Lower leg skin (tissue), 4 donors: ENCODE measurements at regions not wholly inside any gene's neighbourhood (a gene's known extent, or its start where the extent isn't known, plus 50 kb on each side); places are given as distances from the start of the nearest gene placed in this dataset.

ENCODE experiments used
- DNase-seq, 2 donors: peaks; one replicate each; pipeline ENCODE4 v3.0.0-alpha.2; 2019; ENCODE audit warnings: low spot score in 2 of 2
- H3K4me3 ChIP-seq: fragments of 200-600 bp; sonication (generic); 2 replicates; pipeline ENCODE4 v1.5.1; 2017; ENCODE audit warnings: mild to moderate bottlenecking, low read depth; ENCODE audit not compliant: poor library complexity, severe bottlenecking
- POLR2A ChIP-seq, 2 donors: fragments of 450-650 bp; IDR thresholded peaks; one replicate each; pipeline ENCODE4 v1.6.1; 2016 to 2017; ENCODE audit warnings: antibody characterized with exemption in 2 of 2, mild to moderate bottlenecking in 1 of 2, moderate library complexity in 1 of 2
- WGBS, 2 donors: methylation state at CpG; one replicate each; pipeline ENCODE4 v1.1.5; 2018; 5-methylcytosine and 5-hydroxymethylcytosine counted together
- intact Hi-C: fragments of 100-400 bp; cut with DNase I; formaldehyde crosslinking; loops from one replicate; pipeline ENCODE4 v1.15.0; 2023; ENCODE audit warnings: low total_unique reads
- TF ChIP-seq, protein P1 (sequence below), 3 donors: fragments of 450-650 bp; IDR thresholded peaks; one replicate each; pipeline ENCODE4 v1.5.1; 2016; ENCODE audit warnings: antibody characterized with exemption in 3 of 3, mild to moderate bottlenecking in 3 of 3, moderate library complexity in 2 of 3

DNA sequence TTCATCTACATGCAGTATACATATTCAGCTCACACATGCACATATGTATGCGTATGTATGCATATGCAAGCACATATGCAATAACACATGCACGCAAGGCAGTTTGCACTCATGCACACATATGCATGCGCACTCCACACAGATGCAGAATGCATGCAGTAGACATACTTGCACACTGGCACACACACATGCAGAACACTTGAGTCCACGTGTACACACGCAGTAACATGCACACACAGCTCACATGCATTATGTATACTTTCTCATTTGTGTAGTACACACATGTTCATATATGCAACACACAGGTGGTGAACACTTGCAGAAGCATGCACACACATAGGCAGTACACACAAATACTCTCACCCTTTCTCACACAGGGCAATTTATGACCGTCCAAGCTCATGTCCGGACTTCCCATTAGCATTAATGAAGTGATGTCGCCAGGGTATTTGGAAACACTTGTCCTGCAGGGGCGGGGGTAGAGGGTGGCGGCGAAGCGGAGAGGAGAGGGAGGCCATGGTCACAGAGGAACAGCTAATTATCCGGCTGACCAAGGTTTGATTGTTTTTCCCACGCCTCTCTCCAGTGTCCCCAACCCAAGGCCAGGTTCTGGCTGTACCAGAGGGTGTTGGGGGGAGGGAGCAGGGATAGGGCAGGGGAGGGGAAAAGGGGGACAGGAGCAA, 91.3 kb downstream of the VEGFA start:
- no peak for DNase-seq
- TF ChIP-seq, protein P1, sequence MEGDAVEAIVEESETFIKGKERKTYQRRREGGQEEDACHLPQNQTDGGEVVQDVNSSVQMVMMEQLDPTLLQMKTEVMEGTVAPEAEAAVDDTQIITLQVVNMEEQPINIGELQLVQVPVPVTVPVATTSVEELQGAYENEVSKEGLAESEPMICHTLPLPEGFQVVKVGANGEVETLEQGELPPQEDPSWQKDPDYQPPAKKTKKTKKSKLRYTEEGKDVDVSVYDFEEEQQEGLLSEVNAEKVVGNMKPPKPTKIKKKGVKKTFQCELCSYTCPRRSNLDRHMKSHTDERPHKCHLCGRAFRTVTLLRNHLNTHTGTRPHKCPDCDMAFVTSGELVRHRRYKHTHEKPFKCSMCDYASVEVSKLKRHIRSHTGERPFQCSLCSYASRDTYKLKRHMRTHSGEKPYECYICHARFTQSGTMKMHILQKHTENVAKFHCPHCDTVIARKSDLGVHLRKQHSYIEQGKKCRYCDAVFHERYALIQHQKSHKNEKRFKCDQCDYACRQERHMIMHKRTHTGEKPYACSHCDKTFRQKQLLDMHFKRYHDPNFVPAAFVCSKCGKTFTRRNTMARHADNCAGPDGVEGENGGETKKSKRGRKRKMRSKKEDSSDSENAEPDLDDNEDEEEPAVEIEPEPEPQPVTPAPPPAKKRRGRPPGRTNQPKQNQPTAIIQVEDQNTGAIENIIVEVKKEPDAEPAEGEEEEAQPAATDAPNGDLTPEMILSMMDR (IDR thresholded peaks at IDR 0.05) = no peak
- no peak for TF ChIP-seq POLR2A (IDR thresholded peaks at IDR 0.05)
- whole genome bisulfite sequencing, 2 donors = 86 to 88% methylated on average over 14 of the region's 14 CpGs

DNA sequence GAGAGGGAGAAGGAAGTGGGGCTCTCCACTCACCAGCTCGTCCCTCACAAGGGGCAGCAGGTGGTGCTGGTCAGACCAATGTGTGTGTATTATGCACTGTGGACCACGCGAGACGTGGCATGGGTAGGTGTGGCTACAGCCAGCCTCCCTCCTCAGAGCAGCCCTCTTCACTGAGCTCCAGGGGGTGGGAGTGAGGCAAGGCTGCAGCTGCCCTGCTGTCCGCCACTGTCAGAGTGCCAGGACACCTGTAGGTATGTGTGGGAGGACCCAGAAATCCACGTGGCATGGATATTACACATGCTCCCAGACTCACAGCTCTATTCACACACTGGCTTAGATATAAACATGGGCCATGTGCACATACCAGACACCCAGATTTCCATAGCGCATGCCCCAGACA, 90.3 kb downstream of the VEGFA start:
- DNase-seq = no peak
- 65 to 89% methylated on average over 7 of the region's 7 CpGs for WGBS, 2 donors
- TF ChIP-seq, protein P1 (IDR thresholded peaks at IDR 0.05) = no peak
- no peak for TF ChIP-seq POLR2A (IDR thresholded peaks at IDR 0.05)
- intact Hi-C loops = no loop called here
- H3K4me3 ChIP-seq = no peak overlapping the region

More for the DNA sequence above, 91.3 kb downstream of the VEGFA start:
- intact Hi-C loops = no loop called here
- H3K4me3 ChIP-seq = no peak overlapping the region

DNA sequence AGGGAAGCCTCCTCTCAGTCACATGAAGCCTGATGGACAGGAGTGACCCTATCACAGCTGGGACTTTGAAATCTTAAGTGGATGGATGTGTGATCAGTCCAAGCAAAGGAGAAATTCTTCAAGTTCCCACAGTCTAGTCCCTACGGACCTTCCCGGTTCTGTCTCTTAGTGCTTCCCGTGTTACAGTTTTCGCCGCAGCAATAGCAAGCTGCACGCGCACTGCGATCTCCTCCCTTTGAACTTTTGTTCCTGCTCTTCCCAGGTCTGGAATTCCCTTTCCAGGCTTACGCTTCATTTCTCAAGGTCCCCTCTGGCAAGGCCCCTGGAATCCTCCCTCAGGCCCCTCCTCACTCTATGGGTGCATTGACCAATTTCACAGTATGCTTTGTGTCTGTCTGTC, 89.2 kb downstream of the VEGFA start:
- no peak overlapping the region for H3K4me3 ChIP-seq
- TF ChIP-seq, protein P1 (IDR thresholded peaks at IDR 0.05) = no peak
- TF ChIP-seq POLR2A (IDR thresholded peaks at IDR 0.05) = no peak
- WGBS, 2 donors = 87 to 90% methylated on average over 9 of the region's 9 CpGs
- intact Hi-C loops = no loop called here
- no peak for DNase-seq

DNA sequence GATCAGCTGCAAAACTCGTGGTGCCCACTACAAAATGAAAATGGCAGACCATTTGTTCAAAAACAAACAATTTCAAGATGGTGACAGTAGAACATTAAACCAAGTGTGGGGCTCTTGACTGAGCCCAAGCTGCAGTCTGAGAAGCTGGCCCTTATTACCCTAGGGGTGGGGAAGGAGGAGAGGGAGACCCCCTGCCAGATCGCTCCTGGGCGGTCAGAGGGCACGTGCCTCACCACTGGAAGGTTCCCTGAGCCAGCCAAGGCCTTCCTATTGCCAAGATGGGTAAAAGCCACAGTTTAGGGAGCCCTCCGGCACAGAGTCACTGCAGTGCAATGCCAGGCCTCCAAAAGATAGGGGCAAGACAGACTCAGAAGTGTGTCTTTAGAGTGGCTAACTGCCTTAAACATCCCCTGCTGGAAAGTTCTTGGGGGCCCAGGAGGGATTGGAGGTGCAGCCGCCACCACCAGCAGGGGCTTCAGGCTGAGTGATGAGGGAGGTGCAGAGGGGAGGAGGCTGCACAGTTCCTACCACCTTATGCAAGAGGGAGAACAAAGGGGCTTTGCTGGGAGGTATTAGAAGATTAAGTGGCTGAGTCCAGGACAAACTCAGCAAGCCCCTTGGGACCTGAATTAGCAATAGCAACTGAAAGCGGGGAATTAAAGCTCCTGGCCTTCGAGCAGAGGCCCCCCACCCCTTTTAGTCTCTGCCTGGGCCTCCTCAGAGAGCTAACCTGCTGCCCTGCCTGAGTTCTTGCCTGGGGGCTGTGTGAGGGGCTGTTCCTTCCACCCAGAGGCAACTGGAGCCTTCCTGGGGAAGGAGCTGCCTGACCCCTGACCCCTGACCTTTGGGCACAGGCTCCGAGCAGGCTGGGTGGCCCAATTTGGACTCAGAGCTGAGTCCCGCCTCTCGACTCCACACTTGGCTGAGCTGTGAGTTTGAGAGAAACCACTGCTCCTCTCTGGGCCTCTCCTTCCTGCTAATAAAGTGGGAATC, 88.4 kb downstream of the VEGFA start:
- intact Hi-C loops = no loop called here
- no peak overlapping the region for H3K4me3 ChIP-seq
- no peak for DNase-seq
- 88 to 95% methylated on average over 11 of the region's 11 CpGs for WGBS, 2 donors
- TF ChIP-seq POLR2A (IDR thresholded peaks at IDR 0.05) = no peak
- TF ChIP-seq, protein P1 (IDR thresholded peaks at IDR 0.05) = no peak

DNA sequence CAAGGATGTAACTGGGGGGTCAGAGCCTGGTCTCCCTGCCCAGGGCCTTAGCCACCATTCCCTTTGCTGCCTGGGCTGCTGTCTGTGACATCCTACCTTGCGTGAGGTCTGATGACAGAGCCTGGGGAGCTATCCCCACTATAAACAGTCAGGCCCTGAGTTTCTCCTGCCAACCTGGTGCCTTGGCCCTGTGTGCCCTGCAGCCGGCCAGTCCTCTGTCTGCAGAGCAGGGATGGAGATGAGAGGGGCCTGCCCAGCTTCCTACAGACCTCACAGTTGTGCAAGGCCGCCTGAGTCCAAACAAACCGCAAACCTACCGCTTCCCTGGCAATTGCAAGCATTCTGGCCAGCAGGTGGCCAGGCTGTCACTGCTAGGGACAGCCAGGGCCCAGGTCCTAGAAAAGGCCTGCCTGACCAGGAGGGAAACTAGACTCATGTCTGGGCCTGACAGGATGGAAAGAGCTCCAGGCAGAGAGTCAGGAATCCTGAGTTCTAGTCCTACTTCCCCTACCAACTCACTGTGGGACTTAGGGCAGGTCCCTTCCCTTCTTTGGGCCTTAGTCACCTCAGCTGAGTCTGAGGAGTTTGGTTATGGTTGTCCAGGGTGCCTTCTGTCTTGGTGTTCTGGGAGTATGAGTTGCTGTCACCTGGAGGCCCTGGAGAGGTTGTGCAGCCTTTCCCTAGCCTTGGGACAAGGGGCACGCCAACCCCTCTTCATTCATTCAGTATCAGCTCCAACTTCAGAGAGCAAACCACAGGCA, 86.2 kb downstream of the VEGFA start:
- WGBS, 2 donors = 91 to 93% methylated on average over 6 of the region's 6 CpGs
- intact Hi-C loops = no loop called here
- TF ChIP-seq, protein P1 (IDR thresholded peaks at IDR 0.05) = no peak
- no peak for TF ChIP-seq POLR2A (IDR thresholded peaks at IDR 0.05)
- no peak for DNase-seq
- no peak overlapping the region for H3K4me3 ChIP-seq
